Erythroblast (primary cell): ENCODE measurements at regions not wholly inside any gene's neighbourhood (a gene's known extent, or its start where the extent isn't known, plus 50 kb on each side); places are given as distances from the start of the nearest gene placed in this dataset.

Experiments used
- GATA1 ChIP-seq: IDR thresholded peaks from 2 replicates; pipeline ENCODE4 v1.6.1; 2011; ENCODE audit warnings: low read depth, mild to moderate bottlenecking, control low read depth, low read length, moderate library complexity
- POLR2A ChIP-seq: IDR thresholded peaks from 2 replicates; pipeline ENCODE4 v1.6.1; 2011; ENCODE audit warnings: mild to moderate bottlenecking, low read length

- no peak for TF ChIP-seq POLR2A
- no peak for TF ChIP-seq GATA1
Measured at GRCh38 chr6:130693944-130694343, 133.3 kb upstream of the SMLR1 start.
